HepG2 (cell line): ENCODE measurements at regions not wholly inside any gene's neighbourhood (a gene's known extent, or its start where the extent isn't known, plus 50 kb on each side); places are given as distances from the start of the nearest gene placed in this dataset.

ENCODE experiments used
- ATAC-seq: fragments of 200-7000 bp; cut with Tn5 transposase; 3 replicates; pipeline ENCODE4 v1.9.1; 2020; ENCODE audit warnings: mild to moderate bottlenecking, moderate library complexity
- BruUV-seq: library from RNA; stranded (reverse); fragments of 400-500 nt; replicated peaks from 2 replicates; lab custom pipeline; 2021; lab: Mats Ljungman, UMichigan
- CTCF ChIA-PET: fragments of 300-600 bp; formaldehyde crosslinking; extraction: SDS; loops from one replicate; lab custom pipeline; 2021; ENCODE audit warnings: low total read pairs, inconsistent platforms, low intra/inter-chr PET ratio; lab: Yijun Ruan, JAX
- POLR2A ChIA-PET: fragments of 350-600 bp; sonication (Branson Sonifier 250); formaldehyde crosslinking; loops from one replicate; lab custom pipeline; 2020; ENCODE audit warnings: antibody characterized with exemption, inconsistent platforms; lab: Yijun Ruan, JAX
- DNase-seq: peaks from one replicate; pipeline ENCODE4 v3.0.0-alpha.2; 2015; ENCODE audit warnings: low spot score
- FAIRE-seq: peaks from 3 replicates; lab custom pipeline; 2011; peaks lifted over from hg19 to GRCh38; lab: Jason Lieb, UNC
- H2AFZ ChIP-seq: one replicate; pipeline ENCODE4 v1.6.1; 2011; ENCODE audit warnings: low read length, inconsistent platforms
- H3K27ac ChIP-seq: fragments of 300-600 bp; 3 replicates; pipeline ENCODE4 v1.8.0; 2011; ENCODE audit warnings: mixed run types, mild to moderate bottlenecking, mixed read lengths, low read length, inconsistent platforms; ENCODE audit not compliant: insufficient read depth; ENCODE audit errors: extremely low read length
- H3K27me3 ChIP-seq, 2 experiments: fragments of 200-600 bp in 1 of 2; 2 replicates in 1 of 2; 3 replicates in 1 of 2; pipeline versions ENCODE4 v1.6.0 to v1.8.0; 2011; ENCODE audit warnings: low read length in 2 of 2, mild to moderate bottlenecking in 2 of 2, moderate library complexity in 2 of 2, inconsistent platforms in 1 of 2; ENCODE audit not compliant: insufficient read depth in 2 of 2, control insufficient read depth in 1 of 2
- H3K36me3 ChIP-seq, 2 experiments: fragments of 200-600 bp in 1 of 2; replicated peaks in 1 of 2; 2 replicates in 1 of 2; 3 replicates in 1 of 2; pipeline versions ENCODE4 v1.5.1 to v1.8.0; 2011; ENCODE audit warnings: low read length in 2 of 2, inconsistent platforms in 1 of 2; ENCODE audit not compliant: insufficient read depth in 2 of 2, control insufficient read depth in 1 of 2
- H3K4me1 ChIP-seq: 2 replicates; pipeline ENCODE4 v1.5.1; 2012; ENCODE audit warnings: low read length, inconsistent platforms; ENCODE audit not compliant: insufficient read depth
- H3K4me2 ChIP-seq: 2 replicates; pipeline ENCODE4 v1.6.0; 2011; ENCODE audit warnings: low read depth, low read length, inconsistent platforms
- H3K4me3 ChIP-seq, 3 experiments: fragments of 200-600 bp in 1 of 3; sonication (generic), shearing (Covaris generic) in 1 of 3; replicated peaks in 1 of 3; 2 replicates each; pipeline ENCODE4 v1.5.1; 2011 to 2016; ENCODE audit warnings: low read length in 3 of 3, inconsistent platforms in 2 of 3, low read depth in 2 of 3, mild to moderate bottlenecking in 2 of 3, control low read depth in 1 of 3, mixed read lengths in 1 of 3; ENCODE audit not compliant: insufficient read depth in 1 of 3
- H3K79me2 ChIP-seq: one replicate; pipeline ENCODE4 v1.6.1; 2011; ENCODE audit warnings: low read length, inconsistent platforms; ENCODE audit not compliant: insufficient read depth
- H3K9ac ChIP-seq: 2 replicates; pipeline ENCODE4 v1.6.0; 2011; ENCODE audit warnings: mild to moderate bottlenecking, low read depth, low read length, inconsistent platforms; ENCODE audit not compliant: insufficient read depth
- H3K9me3 ChIP-seq: 2 replicates; pipeline ENCODE4 v1.5.1; 2012; ENCODE audit warnings: mild to moderate bottlenecking, low read length
- H4K20me1 ChIP-seq: 2 replicates; pipeline ENCODE4 v1.6.0; 2011; ENCODE audit warnings: inconsistent platforms, mild to moderate bottlenecking, low read length, moderate library complexity; ENCODE audit not compliant: insufficient read depth
- AFF4 ChIP-seq: sonication (generic); formaldehyde crosslinking; IDR thresholded peaks from 2 replicates; pipeline ENCODE4 v1.4.0; 2020; ENCODE audit warnings: missing genetic modification reagents
- GTF2F1 ChIP-seq: fragments of 150-350 bp; IDR thresholded peaks from 2 replicates; pipeline ENCODE4 v1.6.1; 2014; ENCODE audit warnings: low read length
- KDM5A ChIP-seq: fragments of 200-600 bp; sonication (generic); IDR thresholded peaks from 2 replicates; pipeline ENCODE4 v1.7.0; 2018; ENCODE audit warnings: antibody characterized with exemption, mild to moderate bottlenecking, low read length, borderline replicate concordance
- MBNL3 ChIP-seq: fragments of 250-450 bp; sonication (Bioruptor Pico); conservative IDR thresholded peaks from 2 replicates; pipeline ENCODE4 v1.8.0; 2022; ENCODE audit warnings: mild to moderate bottlenecking, inconsistent platforms
- MEF2D ChIP-seq: sonication (generic); formaldehyde crosslinking; IDR thresholded peaks from 2 replicates; pipeline ENCODE4 v1.5.1; 2020; ENCODE audit warnings: mild to moderate bottlenecking, missing genetic modification reagents
- MTA1 ChIP-seq: sonication (generic); formaldehyde crosslinking; IDR thresholded peaks from 2 replicates; pipeline ENCODE4 v1.4.0; 2020; ENCODE audit warnings: missing genetic modification reagents, mild to moderate bottlenecking, borderline replicate concordance
- POLR2G ChIP-seq: fragments of 200-400 bp; formaldehyde crosslinking; IDR thresholded peaks from 2 replicates; pipeline ENCODE4 v1.6.1; 2018; ENCODE audit warnings: mild to moderate bottlenecking, low read depth, low read length, moderate library complexity
- SIX4 ChIP-seq: sonication (generic); formaldehyde crosslinking; IDR thresholded peaks from 2 replicates; pipeline ENCODE4 v1.4.0; 2020; ENCODE audit warnings: missing genetic modification reagents
- TFAP4 ChIP-seq: sonication (generic); IDR thresholded peaks from 2 replicates; pipeline ENCODE4 v1.6.1; 2016; ENCODE audit warnings: low read depth, borderline replicate concordance
- ZBTB46 ChIP-seq: sonication (generic); formaldehyde crosslinking; IDR thresholded peaks from 2 replicates; pipeline ENCODE4 v1.4.0; 2020; ENCODE audit warnings: mild to moderate bottlenecking, missing genetic modification reagents, borderline replicate concordance
- ZFP36L2 ChIP-seq: sonication (generic); formaldehyde crosslinking; IDR thresholded peaks from 2 replicates; pipeline ENCODE4 v1.4.0; 2020; ENCODE audit warnings: missing genetic modification reagents
- ZNF101 ChIP-seq: sonication (generic); formaldehyde crosslinking; IDR thresholded peaks from 2 replicates; pipeline ENCODE4 v1.4.0; 2020; ENCODE audit warnings: mild to moderate bottlenecking, low read depth, missing genetic modification reagents, borderline replicate concordance
- ZNF432 ChIP-seq: sonication (generic); formaldehyde crosslinking; IDR thresholded peaks from 2 replicates; pipeline ENCODE4 v1.5.0; 2020; ENCODE audit warnings: missing genetic modification reagents, mild to moderate bottlenecking, borderline replicate concordance
- ZNF510 ChIP-seq: sonication (generic); formaldehyde crosslinking; IDR thresholded peaks from 2 replicates; pipeline ENCODE4 v1.4.0; 2020; ENCODE audit warnings: low read depth, mild to moderate bottlenecking, missing genetic modification reagents
- ZNF773 ChIP-seq: sonication (generic); formaldehyde crosslinking; IDR thresholded peaks from 2 replicates; pipeline ENCODE4 v1.4.0; 2020; ENCODE audit warnings: missing genetic modification reagents, borderline replicate concordance
- WGBS: methylation state at CpG from one replicate; pipeline ENCODE4 v1.1.6; 2017; ENCODE audit warnings: low lambda C conversion rate; 5-methylcytosine and 5-hydroxymethylcytosine counted together
- in situ Hi-C: cut with HindIII; loops from 2 replicates; pipeline ENCODE4 v1.10.0; 2017; ENCODE audit warnings: low pct_unique_long_range_greater_than_20kb; ENCODE audit not compliant: extremely low pct_ligation_motif_present
- intact Hi-C: fragments of 100-400 bp; cut with micrococcal nuclease; formaldehyde crosslinking; loops from one replicate; pipeline ENCODE4 v1.10.0; 2022; ENCODE audit not compliant: unreplicated experiment

DNA sequence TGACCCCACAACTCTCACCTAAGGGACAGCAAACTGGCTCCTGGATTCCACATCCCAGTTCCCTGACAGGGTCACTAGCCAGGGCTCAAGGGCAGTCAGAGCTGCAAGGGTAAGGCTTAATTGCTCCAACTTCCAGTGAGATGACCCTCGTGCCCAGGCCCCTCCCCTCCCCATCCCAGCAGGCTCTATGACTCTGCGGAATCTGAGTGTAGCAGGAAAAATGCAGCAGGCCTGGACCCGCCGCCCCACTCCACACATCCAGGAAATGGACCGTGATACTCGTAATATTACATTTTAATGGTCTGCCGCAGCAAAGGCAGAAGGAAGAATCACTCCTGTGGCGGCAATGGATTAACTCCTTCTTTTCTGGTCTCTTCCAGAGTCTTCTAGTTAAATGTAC is 91.7 kb upstream of the CHST15 start:
- Histone ChIP-seq H3K9ac (no peak overlapping the region), H4K20me1 (no peaks in the 10 kb centered on the region), H3K9me3 (no peaks in the 10 kb centered on the region), H3K79me2 (no peaks in the 10 kb centered on the region), H3K27me3 (peaks cover 2 to 23% of the 10 kb centered on the region in 2 experiments; a peak in 2 of 5 replicates), H3K36me3 (no peaks in the 10 kb centered on the region), H2AFZ (no peak overlapping the region), H3K4me1 (no peaks in the 10 kb centered on the region), H3K4me2 (no peak overlapping the region), H3K27ac (no peak overlapping the region), H3K4me3 (no peak overlapping the region)
- no peak for FAIRE-seq
- BruUV-seq, result no TSS peak
- ChIA-PET POLR2A (no interaction called here), CTCF (no interaction called here)
- in situ Hi-C loops (no loop called here), intact Hi-C loops (no loop called here)
- 58% methylated on average over 7 of the region's 8 CpGs for WGBS
- no peak for TF ChIP-seq POLR2G
- TF ChIP-seq ZNF773 (CRISPR knock-in tag), result no peak
- TF ChIP-seq ZBTB46, result no peak
- TF ChIP-seq AFF4 (CRISPR knock-in tag), result no peak
- no peak for TF ChIP-seq ZFP36L2 (CRISPR knock-in tag)
- no peak for TF ChIP-seq ZNF101
- TF ChIP-seq SIX4 (CRISPR knock-in tag), result no peak
- no peak for TF ChIP-seq MTA1
- TF ChIP-seq KDM5A, result no peak
- TF ChIP-seq MEF2D (CRISPR knock-in tag), result no peak
- TF ChIP-seq ZNF510 (CRISPR knock-in tag), result no peak
- TF ChIP-seq ZNF432 (CRISPR knock-in tag), result no peak
- TF ChIP-seq MBNL3 (CRISPR knock-in tag), result no peak
- no peak for TF ChIP-seq TFAP4
- TF ChIP-seq GTF2F1, result no peak
- ATAC-seq, result no peak
- DNase-seq, result no peak
